ENCODE measurements at regions not wholly inside any gene's neighbourhood (a gene's known extent, or its start where the extent isn't known, plus 50 kb on each side); places are given as distances from the start of the nearest gene placed in this dataset.

GRCh38 chr16:79864781-79865391 lies 264.3 kb upstream of the MAF start:
- no peak overlapping the region for H3K27ac ChIP-seq
- TF ChIP-seq CTCF (conservative IDR thresholded peaks at IDR 0.05): no peak

- no peak for TF ChIP-seq CTCF (conservative IDR thresholded peaks at IDR 0.05)
- H3K27ac ChIP-seq: no peak overlapping the region
Measured at GRCh38 chr16:79864032-79864780, 263.7 kb upstream of the MAF start.

- no peak overlapping the region for H3K27ac ChIP-seq
Measured at GRCh38 chr16:79863128-79864031, 262.8 kb upstream of the MAF start.

GRCh38 chr16:79862601-79863000 lies 262.1 kb upstream of the MAF start:
- H3K27ac ChIP-seq: no peak overlapping the region

More at GRCh38 chr16:79863128-79864031, 262.8 kb upstream of the MAF start:
- TF ChIP-seq CTCF (conservative IDR thresholded peaks at IDR 0.05): no peak

GRCh38 chr16:79856581-79856980 lies 256.0 kb upstream of the MAF start:
- TF ChIP-seq CTCF (conservative IDR thresholded peaks at IDR 0.05): no peak
- H3K27ac ChIP-seq: no peak overlapping the region

More at GRCh38 chr16:79862601-79863000, 262.1 kb upstream of the MAF start:
- TF ChIP-seq CTCF (conservative IDR thresholded peaks at IDR 0.05): no peak

GRCh38 chr16:79850348-79850747 lies 249.8 kb upstream of the MAF start:
- peak overlapping the region; percentile 27; the same call in 1 of the 2 replicates for H3K27ac ChIP-seq
- TF ChIP-seq CTCF (conservative IDR thresholded peaks at IDR 0.05): no peak

- H3K27ac ChIP-seq: no peak overlapping the region
- TF ChIP-seq CTCF (conservative IDR thresholded peaks at IDR 0.05): no peak
Measured at GRCh38 chr16:79849119-79849518, 248.6 kb upstream of the MAF start.
